Activated CD8-positive, alpha-beta memory T cell treated with anti-CD3 and anti-CD28 coated beads, Interleukin-2, amount 10 ng/mL, durations not matched to agents 7 days and 5 days (primary cell): ENCODE measurements at regions not wholly inside any gene's neighbourhood (a gene's known extent, or its start where the extent isn't known, plus 50 kb on each side); places are given as distances from the start of the nearest gene placed in this dataset.

Experiments
- ATAC-seq: fragments of 150-1000 bp; cut with Tn5 transposase; one replicate; pipeline ENCODE4 v1.10.0; 2021; ENCODE audit warnings: moderate library complexity
- CTCF ChIA-PET: fragments of 350-600 bp; sonication (Branson Sonifier 250); formaldehyde crosslinking; loops from one replicate; lab custom pipeline; 2021; ENCODE audit warnings: antibody characterized with exemption; lab: Charles Lee
- DNase-seq: peaks from one replicate; pipeline ENCODE4 v3.0.0-alpha.2; 2020
- H3K27ac Mint-ChIP-seq: one replicate; pipeline ENCODE4 v1.8.0; 2021; ENCODE audit warnings: mild to moderate bottlenecking, mixed read lengths
- H3K27me3 Mint-ChIP-seq: one replicate; pipeline ENCODE4 v1.8.0; 2021; ENCODE audit warnings: mixed read lengths
- H3K36me3 Mint-ChIP-seq: one replicate; pipeline ENCODE4 v1.8.0; 2021; ENCODE audit warnings: mild to moderate bottlenecking, mixed read lengths
- H3K4me1 Mint-ChIP-seq: one replicate; pipeline ENCODE4 v1.8.0; 2021; ENCODE audit warnings: mixed read lengths
- H3K4me3 Mint-ChIP-seq: one replicate; pipeline ENCODE4 v1.8.0; 2021; ENCODE audit warnings: mild to moderate bottlenecking, moderate library complexity, mixed read lengths
- H3K9me3 Mint-ChIP-seq: one replicate; pipeline ENCODE4 v1.8.0; 2022; ENCODE audit warnings: low read depth, mixed read lengths

GRCh38 chr10:34931216-34931615, 116.1 kb upstream of the PARD3 start:
- Mint-ChIP-seq H3K4me1 (no peaks in the 10 kb centered on the region), H3K36me3 (no peaks in the 10 kb centered on the region), H3K27me3 (no peaks in the 10 kb centered on the region), H3K4me3 (no peak overlapping the region), H3K27ac (no peak overlapping the region), H3K9me3 (no peaks in the 10 kb centered on the region)
- CTCF ChIA-PET = no interaction called here
- ATAC-seq (no peak), DNase-seq (no peak)

GRCh38 chr10:34922138-34922537, 107.0 kb upstream of the PARD3 start:
- H3K9me3 Mint-ChIP-seq = peaks cover 13% of the 10 kb centered on the region
- ATAC-seq (no peak), DNase-seq (no peak)
- H3K4me1 Mint-ChIP-seq = no peaks in the 10 kb centered on the region
- H3K36me3 Mint-ChIP-seq = no peaks in the 10 kb centered on the region
- no peak overlapping the region for H3K27ac Mint-ChIP-seq
- CTCF ChIA-PET = no interaction called here
- H3K4me3 Mint-ChIP-seq = no peak overlapping the region
- no peaks in the 10 kb centered on the region for H3K27me3 Mint-ChIP-seq

GRCh38 chr10:34920578-34920977, 105.5 kb upstream of the PARD3 start:
- DNase-seq = no peak
- H3K9me3 Mint-ChIP-seq = peaks cover 13% of the 10 kb centered on the region
- CTCF ChIA-PET = no interaction called here
- H3K4me3 Mint-ChIP-seq = no peak overlapping the region
- no peaks in the 10 kb centered on the region for H3K27me3 Mint-ChIP-seq
- no peaks in the 10 kb centered on the region for H3K4me1 Mint-ChIP-seq
- H3K36me3 Mint-ChIP-seq = no peaks in the 10 kb centered on the region
- no peak overlapping the region for H3K27ac Mint-ChIP-seq
- ATAC-seq = no peak

- H3K36me3 Mint-ChIP-seq = no peaks in the 10 kb centered on the region
- H3K27ac Mint-ChIP-seq = no peak overlapping the region
- DNase-seq (no peak), ATAC-seq (no peak)
- no peaks in the 10 kb centered on the region for H3K4me1 Mint-ChIP-seq
- CTCF ChIA-PET = no interaction called here
- H3K27me3 Mint-ChIP-seq = no peaks in the 10 kb centered on the region
- no peak overlapping the region for H3K4me3 Mint-ChIP-seq
- peaks cover 4% of the 10 kb centered on the region for H3K9me3 Mint-ChIP-seq
These were observed 103.8 kb upstream of the PARD3 start for GRCh38 chr10:34918776-34919315.

- Mint-ChIP-seq H3K36me3 (no peaks in the 10 kb centered on the region), H3K4me1 (no peaks in the 10 kb centered on the region), H3K27ac (no peak overlapping the region), H3K27me3 (no peaks in the 10 kb centered on the region), H3K4me3 (no peak overlapping the region), H3K9me3 (no peaks in the 10 kb centered on the region)
- DNase-seq (no peak), ATAC-seq (no peak)
- CTCF ChIA-PET = no interaction called here
These were observed 103.1 kb upstream of the PARD3 start for GRCh38 chr10:34918060-34918775.

GRCh38 chr10:34916314-34916713, 101.2 kb upstream of the PARD3 start:
- DNase-seq (no peak), ATAC-seq (no peak)
- H3K9me3 Mint-ChIP-seq = no peaks in the 10 kb centered on the region
- H3K4me3 Mint-ChIP-seq = no peak overlapping the region
- CTCF ChIA-PET = no interaction called here
- H3K27ac Mint-ChIP-seq = no peak overlapping the region
- H3K36me3 Mint-ChIP-seq = no peaks in the 10 kb centered on the region
- H3K27me3 Mint-ChIP-seq = no peaks in the 10 kb centered on the region
- no peaks in the 10 kb centered on the region for H3K4me1 Mint-ChIP-seq

GRCh38 chr10:34912771-34913170, 97.7 kb upstream of the PARD3 start:
- CTCF ChIA-PET = no interaction called here
- Mint-ChIP-seq H3K4me1 (no peaks in the 10 kb centered on the region), H3K27ac (no peak overlapping the region), H3K4me3 (no peak overlapping the region), H3K27me3 (no peaks in the 10 kb centered on the region), H3K36me3 (no peaks in the 10 kb centered on the region), H3K9me3 (no peaks in the 10 kb centered on the region)
- no peak for DNase-seq
- ATAC-seq = no peak

- Mint-ChIP-seq H3K4me3 (no peak overlapping the region), H3K9me3 (no peaks in the 10 kb centered on the region), H3K27me3 (no peaks in the 10 kb centered on the region), H3K4me1 (no peaks in the 10 kb centered on the region), H3K27ac (no peak overlapping the region), H3K36me3 (no peaks in the 10 kb centered on the region)
- DNase-seq = no peak
- no peak for ATAC-seq
- CTCF ChIA-PET = no interaction called here
These were observed 96.6 kb upstream of the PARD3 start for GRCh38 chr10:34911661-34912205.

GRCh38 chr10:34908481-34908880, 93.4 kb upstream of the PARD3 start:
- DNase-seq (no peak), ATAC-seq (no peak)
- CTCF ChIA-PET = no interaction called here
- Mint-ChIP-seq H3K27ac (no peak overlapping the region), H3K4me3 (no peak overlapping the region), H3K4me1 (no peaks in the 10 kb centered on the region), H3K9me3 (no peaks in the 10 kb centered on the region), H3K27me3 (no peaks in the 10 kb centered on the region), H3K36me3 (no peaks in the 10 kb centered on the region)

GRCh38 chr10:34907743-34908430, 92.8 kb upstream of the PARD3 start:
- H3K4me3 Mint-ChIP-seq = no peak overlapping the region
- ATAC-seq (no peak), DNase-seq (no peak)
- CTCF ChIA-PET = no interaction called here
- no peaks in the 10 kb centered on the region for H3K27me3 Mint-ChIP-seq
- H3K27ac Mint-ChIP-seq = no peak overlapping the region
- H3K4me1 Mint-ChIP-seq = no peaks in the 10 kb centered on the region
- no peaks in the 10 kb centered on the region for H3K36me3 Mint-ChIP-seq
- H3K9me3 Mint-ChIP-seq = no peaks in the 10 kb centered on the region

- H3K36me3 Mint-ChIP-seq = no peaks in the 10 kb centered on the region
- ATAC-seq (no peak), DNase-seq (no peak)
- H3K27ac Mint-ChIP-seq = no peak overlapping the region
- H3K4me3 Mint-ChIP-seq = no peak overlapping the region
- CTCF ChIA-PET = no interaction called here
- no peaks in the 10 kb centered on the region for H3K4me1 Mint-ChIP-seq
- no peaks in the 10 kb centered on the region for H3K9me3 Mint-ChIP-seq
- no peaks in the 10 kb centered on the region for H3K27me3 Mint-ChIP-seq
These were observed 91.2 kb upstream of the PARD3 start for GRCh38 chr10:34906067-34906965.

GRCh38 chr10:34905200-34905927, 90.3 kb upstream of the PARD3 start:
- no peak overlapping the region for H3K4me3 Mint-ChIP-seq
- H3K36me3 Mint-ChIP-seq = no peaks in the 10 kb centered on the region
- no peak overlapping the region for H3K27ac Mint-ChIP-seq
- no peaks in the 10 kb centered on the region for H3K9me3 Mint-ChIP-seq
- no peaks in the 10 kb centered on the region for H3K27me3 Mint-ChIP-seq
- ATAC-seq = no peak
- no peak for DNase-seq
- CTCF ChIA-PET = no interaction called here
- H3K4me1 Mint-ChIP-seq = no peaks in the 10 kb centered on the region

- Mint-ChIP-seq H3K4me3 (no peak overlapping the region), H3K4me1 (no peaks in the 10 kb centered on the region), H3K36me3 (no peaks in the 10 kb centered on the region), H3K27me3 (no peaks in the 10 kb centered on the region), H3K27ac (no peak overlapping the region), H3K9me3 (peaks cover 2% of the 10 kb centered on the region)
- ATAC-seq = no peak
- CTCF ChIA-PET = no interaction called here
- no peak for DNase-seq
These were observed 89.1 kb upstream of the PARD3 start for GRCh38 chr10:34904191-34904590.
